ENCODE measurements at regions not wholly inside any gene's neighbourhood (a gene's known extent, or its start where the extent isn't known, plus 50 kb on each side); places are given as distances from the start of the nearest gene placed in this dataset.
"Not testable (repeated sequence)": the region's sequence is repeated elsewhere in the genome, so short reads cannot be mapped to it uniquely, and the experiment has no call there.

DNA sequence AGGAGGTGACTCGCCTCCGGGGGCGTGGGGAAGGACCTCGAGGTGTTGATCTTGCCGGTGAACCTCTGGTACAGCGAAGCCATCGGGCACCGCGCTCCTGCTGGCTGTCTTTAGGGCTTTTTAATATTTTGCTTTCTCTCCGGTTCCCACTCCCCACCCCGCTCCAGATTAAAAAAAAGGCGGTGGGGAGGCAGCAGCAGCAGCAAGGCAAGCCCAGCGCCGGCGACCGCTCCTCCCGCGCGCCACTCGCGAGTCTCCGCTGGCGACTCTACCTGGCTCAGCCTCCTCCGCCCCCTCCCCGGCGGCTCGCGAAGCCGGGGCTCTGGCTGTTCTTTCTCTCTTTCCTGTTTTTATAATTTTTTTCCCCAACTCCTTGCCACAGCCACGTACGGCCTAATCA lies 174.0 kb downstream of the ATP6V0E2 start:
- not testable (repeated sequence) for TF ChIP-seq POLR2AphosphoS5, POLR2A (IDR thresholded peaks at IDR 0.05)
- TF ChIP-seq, protein P1, sequence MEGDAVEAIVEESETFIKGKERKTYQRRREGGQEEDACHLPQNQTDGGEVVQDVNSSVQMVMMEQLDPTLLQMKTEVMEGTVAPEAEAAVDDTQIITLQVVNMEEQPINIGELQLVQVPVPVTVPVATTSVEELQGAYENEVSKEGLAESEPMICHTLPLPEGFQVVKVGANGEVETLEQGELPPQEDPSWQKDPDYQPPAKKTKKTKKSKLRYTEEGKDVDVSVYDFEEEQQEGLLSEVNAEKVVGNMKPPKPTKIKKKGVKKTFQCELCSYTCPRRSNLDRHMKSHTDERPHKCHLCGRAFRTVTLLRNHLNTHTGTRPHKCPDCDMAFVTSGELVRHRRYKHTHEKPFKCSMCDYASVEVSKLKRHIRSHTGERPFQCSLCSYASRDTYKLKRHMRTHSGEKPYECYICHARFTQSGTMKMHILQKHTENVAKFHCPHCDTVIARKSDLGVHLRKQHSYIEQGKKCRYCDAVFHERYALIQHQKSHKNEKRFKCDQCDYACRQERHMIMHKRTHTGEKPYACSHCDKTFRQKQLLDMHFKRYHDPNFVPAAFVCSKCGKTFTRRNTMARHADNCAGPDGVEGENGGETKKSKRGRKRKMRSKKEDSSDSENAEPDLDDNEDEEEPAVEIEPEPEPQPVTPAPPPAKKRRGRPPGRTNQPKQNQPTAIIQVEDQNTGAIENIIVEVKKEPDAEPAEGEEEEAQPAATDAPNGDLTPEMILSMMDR (IDR thresholded peaks at IDR 0.05) = not testable (repeated sequence)
